OCI-LY1 (cell line): ENCODE measurements at regions not wholly inside any gene's neighbourhood (a gene's known extent, or its start where the extent isn't known, plus 50 kb on each side); places are given as distances from the start of the nearest gene placed in this dataset.

Experiments
- H2AFZ ChIP-seq: fragments of 200-600 bp; sonication (generic), shearing (Covaris generic); 2 replicates; pipeline ENCODE4 v1.6.0; 2014; ENCODE audit warnings: antibody characterized with exemption, mild to moderate bottlenecking, low read length
- H3F3A ChIP-seq: fragments of 200-600 bp; sonication (generic), shearing (Covaris generic); 2 replicates; pipeline ENCODE4 v1.6.0; 2014; ENCODE audit warnings: mild to moderate bottlenecking, antibody characterized with exemption, low read length, moderate library complexity; ENCODE audit not compliant: insufficient read depth
- H3K27ac ChIP-seq: fragments of 200-600 bp; sonication (generic); 2 replicates; pipeline ENCODE4 v1.5.1; 2014; ENCODE audit warnings: low read length, mixed run types, mild to moderate bottlenecking, low read depth; ENCODE audit not compliant: poor library complexity, severe bottlenecking
- H3K27me3 ChIP-seq: fragments of 200-600 bp; sonication (generic); 2 replicates; pipeline ENCODE4 v1.6.0; 2014; ENCODE audit warnings: antibody characterized with exemption, mild to moderate bottlenecking, low read length, moderate library complexity; ENCODE audit not compliant: insufficient read depth
- H3K36me3 ChIP-seq: fragments of 200-600 bp; sonication (generic); 2 replicates; pipeline ENCODE4 v1.6.1; 2014; ENCODE audit warnings: mild to moderate bottlenecking, antibody characterized with exemption, low read length, moderate library complexity, mixed read lengths; ENCODE audit not compliant: insufficient read depth
- H3K4me1 ChIP-seq: fragments of 200-600 bp; sonication (generic); 2 replicates; pipeline ENCODE4 v1.5.1; 2014; ENCODE audit warnings: mild to moderate bottlenecking, low read length, moderate library complexity; ENCODE audit not compliant: insufficient read depth, severe bottlenecking
- H3K4me2 ChIP-seq: fragments of 200-600 bp; sonication (generic), shearing (Covaris generic); 2 replicates; pipeline ENCODE4 v1.6.1; 2014; ENCODE audit warnings: low read length
- H3K4me3 ChIP-seq: fragments of 200-600 bp; sonication (generic); 2 replicates; pipeline ENCODE4 v1.5.1; 2014; ENCODE audit warnings: low read length, low read depth, mild to moderate bottlenecking, mixed read lengths; ENCODE audit not compliant: poor library complexity, severe bottlenecking
- H3K79me2 ChIP-seq: fragments of 200-600 bp; shearing (Covaris generic); 2 replicates; pipeline ENCODE4 v1.6.1; 2016; ENCODE audit warnings: mixed run types, low read length, mixed read lengths; ENCODE audit not compliant: insufficient read depth
- H3K9ac ChIP-seq: fragments of 200-600 bp; sonication (generic), shearing (Covaris generic); 2 replicates; pipeline ENCODE4 v1.6.1; 2014; ENCODE audit warnings: mild to moderate bottlenecking, low read length, mixed read lengths
- H3K9me2 ChIP-seq: fragments of 200-600 bp; sonication (generic), shearing (Covaris generic); 2 replicates; pipeline ENCODE4 v1.6.1; 2014; ENCODE audit warnings: low read depth, mild to moderate bottlenecking, low read length, mixed read lengths
- H3K9me3 ChIP-seq: fragments of 200-600 bp; shearing (Covaris generic); 2 replicates; pipeline ENCODE4 v1.6.1; 2014; ENCODE audit warnings: low read length, mixed read lengths
- H4K20me1 ChIP-seq: fragments of 200-600 bp; sonication (generic), shearing (Covaris generic); 2 replicates; pipeline ENCODE4 v1.6.0; 2016; ENCODE audit warnings: mild to moderate bottlenecking, low read length; ENCODE audit not compliant: insufficient read depth
- CTCF ChIP-seq: fragments of 200-600 bp; sonication (generic), shearing (Covaris generic); IDR thresholded peaks from 2 replicates; pipeline ENCODE4 v1.5.1; 2017; ENCODE audit warnings: mild to moderate bottlenecking, antibody characterized with exemption, low read length, moderate library complexity, mixed read lengths
- EZH2 ChIP-seq: fragments of 200-600 bp; sonication (generic), shearing (Covaris generic); IDR thresholded peaks from 2 replicates; pipeline ENCODE4 v1.8.0; 2017; ENCODE audit warnings: borderline replicate concordance, mixed run types, mild to moderate bottlenecking, antibody characterized with exemption, low read length, moderate library complexity, mixed read lengths

- peaks cover 14% of the 10 kb centered on the region; the same call in 1 of the 2 replicates for H3K9me3 ChIP-seq
- H3K79me2 ChIP-seq, result no peaks in the 10 kb centered on the region
- no peaks in the 10 kb centered on the region for H3K9me2 ChIP-seq
- no peaks in the 10 kb centered on the region for H3F3A ChIP-seq
- no peak for TF ChIP-seq EZH2
- TF ChIP-seq CTCF, result no peak
- no peak overlapping the region for H3K4me3 ChIP-seq
- H4K20me1 ChIP-seq, result no peaks in the 10 kb centered on the region
- no peak overlapping the region for H3K27ac ChIP-seq
- H3K4me1 ChIP-seq, result no peaks in the 10 kb centered on the region
- no peak overlapping the region for H3K4me2 ChIP-seq
- no peaks in the 10 kb centered on the region; the same call in 1 of the 2 replicates for H3K36me3 ChIP-seq
- no peak overlapping the region for H2AFZ ChIP-seq
- H3K9ac ChIP-seq, result no peak overlapping the region
- H3K27me3 ChIP-seq, result peaks cover 10% of the 10 kb centered on the region; the same call in 1 of the 2 replicates
Observed at GRCh38 chr7:68505721-68506120, 1092.6 kb upstream of the AUTS2 start.

- no peak for TF ChIP-seq EZH2
- no peak for TF ChIP-seq CTCF
- Histone ChIP-seq H3F3A (no peaks in the 10 kb centered on the region), H3K27me3 (peaks cover 4% of the 10 kb centered on the region; the same call in 1 of the 2 replicates), H4K20me1 (no peaks in the 10 kb centered on the region), H3K9me3 (peaks cover 14% of the 10 kb centered on the region; the same call in 1 of the 2 replicates), H3K4me2 (no peak overlapping the region), H3K4me1 (no peaks in the 10 kb centered on the region), H2AFZ (no peak overlapping the region), H3K4me3 (no peak overlapping the region), H3K36me3 (no peaks in the 10 kb centered on the region; the same call in 1 of the 2 replicates), H3K27ac (no peak overlapping the region), H3K9ac (no peak overlapping the region), H3K79me2 (no peaks in the 10 kb centered on the region), H3K9me2 (no peaks in the 10 kb centered on the region)
Observed at GRCh38 chr7:68507668-68508067, 1090.6 kb upstream of the AUTS2 start.

GRCh38 chr7:68509054-68509453, 1089.2 kb upstream of the AUTS2 start:
- no peak overlapping the region for H3K4me3 ChIP-seq

More at GRCh38 chr7:68509054-68509453, 1089.2 kb upstream of the AUTS2 start:
- Histone ChIP-seq H3K27me3 (peaks cover 4% of the 10 kb centered on the region; the same call in 1 of the 2 replicates), H3K9me3 (peaks cover 4% of the 10 kb centered on the region; the same call in 1 of the 2 replicates), H4K20me1 (no peaks in the 10 kb centered on the region), H3K79me2 (no peaks in the 10 kb centered on the region), H3K4me2 (no peak overlapping the region), H3K36me3 (no peaks in the 10 kb centered on the region; the same call in 1 of the 2 replicates), H2AFZ (no peak overlapping the region), H3K27ac (no peak overlapping the region), H3K9ac (no peak overlapping the region), H3K4me1 (no peaks in the 10 kb centered on the region), H3K9me2 (no peaks in the 10 kb centered on the region), H3F3A (no peaks in the 10 kb centered on the region)
- no peak for TF ChIP-seq CTCF
- no peak for TF ChIP-seq EZH2
